Eye (tissue), 1 donor: ENCODE measurements at regions not wholly inside any gene's neighbourhood (a gene's known extent, or its start where the extent isn't known, plus 50 kb on each side); places are given as distances from the start of the nearest gene placed in this dataset.

ENCODE experiments used
- DNase-seq: peaks from one replicate; pipeline ENCODE4 v3.0.0-alpha.2; 2015

- DNase-seq = peak; percentile 3
These were observed 239.8 kb upstream of the PREP start for GRCh38 chr6:105642708-105643107.

GRCh38 chr6:105641504-105641903, 238.6 kb upstream of the PREP start:
- no peak for DNase-seq

GRCh38 chr6:105639124-105639523, 236.2 kb upstream of the PREP start:
- DNase-seq = no peak

DNA sequence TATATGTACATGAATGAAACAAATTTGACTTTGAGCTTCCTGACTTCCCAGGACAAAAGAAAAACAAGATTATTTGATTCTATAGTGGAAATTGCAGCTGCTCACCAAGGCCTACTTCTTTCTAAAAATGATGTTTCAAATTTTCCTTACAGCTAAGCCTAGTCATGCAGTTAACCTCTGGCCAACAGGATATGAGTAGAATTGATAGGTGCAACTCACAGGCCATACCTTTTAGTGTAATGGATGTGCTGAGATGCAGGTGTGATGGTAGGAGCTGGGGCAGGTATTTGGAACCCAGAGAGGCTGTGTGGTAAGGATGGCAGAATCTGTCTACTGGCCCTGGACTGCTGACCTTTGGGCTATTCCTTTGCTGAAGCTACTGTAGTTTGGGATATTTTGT, 230.9 kb upstream of the PREP start:
- DNase-seq = no peak

GRCh38 chr6:105628156-105628860, 225.4 kb upstream of the PREP start:
- DNase-seq = no peak

- no peak for DNase-seq
These were observed 223.6 kb upstream of the PREP start for GRCh38 chr6:105626295-105627158.

GRCh38 chr6:105624021-105624420, 221.1 kb upstream of the PREP start:
- no peak for DNase-seq

DNA sequence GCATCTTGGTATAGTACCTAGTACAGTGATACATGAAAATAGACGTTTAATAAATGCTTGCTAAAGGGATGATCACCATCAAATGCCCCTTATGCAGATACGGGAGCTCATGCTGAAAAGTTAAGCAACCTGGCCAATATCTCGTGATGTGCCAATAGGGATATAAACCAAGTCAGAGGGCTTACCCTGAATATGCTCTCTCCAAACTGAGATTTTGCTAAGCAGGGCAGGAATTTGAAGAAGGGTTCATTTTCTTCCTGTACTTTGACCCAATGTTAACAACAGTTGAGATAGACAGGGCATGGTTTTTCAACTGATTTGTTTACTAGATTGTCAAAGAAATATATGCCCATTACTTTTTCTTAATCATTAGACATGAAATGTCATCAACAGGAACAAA, 219.3 kb upstream of the PREP start:
- DNase-seq = no peak

GRCh38 chr6:105621564-105622175, 218.8 kb upstream of the PREP start:
- no peak for DNase-seq

- no peak for DNase-seq
These were observed 218.0 kb upstream of the PREP start for GRCh38 chr6:105620878-105621277.

GRCh38 chr6:105619971-105620741, 217.3 kb upstream of the PREP start:
- DNase-seq = no peak

GRCh38 chr6:105618247-105618646, 215.4 kb upstream of the PREP start:
- DNase-seq = no peak

DNA sequence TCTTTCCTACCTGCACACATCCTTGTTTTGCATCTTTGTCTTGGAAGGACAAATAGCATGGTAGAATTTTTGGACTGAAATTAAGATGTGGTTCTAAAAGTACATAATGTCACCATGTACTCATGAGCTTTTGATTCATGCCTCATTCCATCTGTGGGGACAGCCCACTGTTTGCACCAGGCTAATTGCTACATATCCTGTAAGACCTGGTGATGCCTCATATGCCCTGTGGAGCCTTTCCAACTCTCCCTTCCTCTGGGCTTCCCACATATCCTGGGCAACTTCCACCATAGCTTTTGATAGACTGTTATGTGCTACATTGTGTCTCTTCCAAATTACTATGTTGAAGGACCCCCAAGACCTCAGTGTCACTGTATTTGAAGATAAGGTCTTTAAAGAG, 213.6 kb upstream of the PREP start:
- DNase-seq = no peak

DNA sequence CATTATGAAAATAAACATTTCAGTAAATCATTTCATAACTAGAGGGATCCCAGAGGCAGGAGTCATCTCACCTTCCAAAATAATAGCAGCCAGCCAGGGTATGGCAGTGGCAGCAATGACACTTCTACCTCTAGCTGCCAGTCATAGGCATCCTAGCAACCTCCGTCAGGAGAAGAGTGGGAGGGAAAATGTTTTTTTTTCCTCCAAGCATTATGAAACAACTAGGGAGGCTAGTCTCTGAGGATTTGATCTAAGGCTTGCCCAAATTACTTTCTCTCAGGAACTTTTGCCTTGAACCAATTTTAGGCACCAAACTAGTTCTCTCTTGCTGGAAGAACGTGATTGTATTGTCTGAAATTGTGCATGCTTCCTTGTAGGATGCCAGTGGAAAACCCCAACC, 208.7 kb upstream of the PREP start:
- DNase-seq = no peak

DNA sequence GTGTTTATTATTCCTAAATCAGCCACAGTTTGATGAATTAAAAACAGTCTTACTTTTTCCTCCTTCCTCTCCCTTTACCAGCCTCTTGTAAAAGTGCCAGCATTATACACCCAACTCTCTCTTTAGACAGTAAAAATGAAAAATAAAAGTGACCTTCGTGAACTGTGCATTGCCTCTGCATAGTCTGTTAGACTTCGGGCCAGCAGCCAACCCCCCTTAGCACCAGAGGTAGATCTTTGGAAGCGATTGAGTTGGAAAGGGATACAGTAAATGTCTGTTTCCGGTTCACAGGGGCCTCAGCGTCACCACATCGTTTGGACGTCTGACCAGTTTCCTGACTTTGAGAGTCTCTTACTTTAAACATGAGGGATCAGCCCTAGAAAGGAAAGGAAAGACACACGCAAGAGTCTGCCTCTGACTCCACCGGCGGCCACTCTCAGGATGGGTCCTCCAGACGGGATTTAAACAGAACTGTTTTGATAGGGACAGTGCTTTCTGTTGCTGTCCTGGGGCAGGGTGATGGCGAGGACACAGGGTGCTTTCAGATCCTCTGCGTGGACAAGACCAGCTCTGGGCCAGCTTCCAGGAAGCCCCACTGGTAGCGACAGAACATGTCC, 206.6 kb upstream of the PREP start:
- no peak for DNase-seq

DNA sequence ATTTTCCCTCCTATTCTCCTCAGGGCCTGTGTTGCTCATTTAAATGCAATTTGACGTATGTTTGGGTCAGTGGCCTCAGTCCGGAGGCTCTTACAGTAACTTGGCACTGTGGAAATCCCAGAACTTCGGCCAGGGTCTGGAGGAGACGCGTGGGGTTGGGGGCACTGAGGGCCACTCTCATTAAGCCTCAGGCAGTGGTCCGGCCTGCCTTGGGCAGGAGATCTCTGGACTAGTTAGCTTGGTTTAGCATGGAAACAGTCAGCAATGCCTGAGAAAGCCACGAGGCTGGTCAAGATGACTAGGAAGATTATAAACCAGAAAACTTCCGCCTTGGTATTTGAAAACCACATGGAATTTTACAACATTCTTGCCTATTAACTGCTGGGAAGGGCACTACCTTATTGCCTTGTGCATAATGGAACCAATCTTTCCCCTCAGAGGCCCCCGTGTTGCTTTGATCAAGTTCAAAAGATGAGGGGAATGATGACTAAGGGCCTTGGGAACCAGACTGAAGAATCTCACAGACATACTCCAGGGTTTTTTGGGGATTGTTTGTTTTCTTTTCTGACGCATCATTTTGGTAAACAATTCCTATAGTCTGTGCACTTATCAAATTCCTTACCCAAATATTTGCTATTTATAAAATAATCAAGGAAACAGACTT, 206.0 kb upstream of the PREP start:
- DNase-seq = peak; percentile 49

DNA sequence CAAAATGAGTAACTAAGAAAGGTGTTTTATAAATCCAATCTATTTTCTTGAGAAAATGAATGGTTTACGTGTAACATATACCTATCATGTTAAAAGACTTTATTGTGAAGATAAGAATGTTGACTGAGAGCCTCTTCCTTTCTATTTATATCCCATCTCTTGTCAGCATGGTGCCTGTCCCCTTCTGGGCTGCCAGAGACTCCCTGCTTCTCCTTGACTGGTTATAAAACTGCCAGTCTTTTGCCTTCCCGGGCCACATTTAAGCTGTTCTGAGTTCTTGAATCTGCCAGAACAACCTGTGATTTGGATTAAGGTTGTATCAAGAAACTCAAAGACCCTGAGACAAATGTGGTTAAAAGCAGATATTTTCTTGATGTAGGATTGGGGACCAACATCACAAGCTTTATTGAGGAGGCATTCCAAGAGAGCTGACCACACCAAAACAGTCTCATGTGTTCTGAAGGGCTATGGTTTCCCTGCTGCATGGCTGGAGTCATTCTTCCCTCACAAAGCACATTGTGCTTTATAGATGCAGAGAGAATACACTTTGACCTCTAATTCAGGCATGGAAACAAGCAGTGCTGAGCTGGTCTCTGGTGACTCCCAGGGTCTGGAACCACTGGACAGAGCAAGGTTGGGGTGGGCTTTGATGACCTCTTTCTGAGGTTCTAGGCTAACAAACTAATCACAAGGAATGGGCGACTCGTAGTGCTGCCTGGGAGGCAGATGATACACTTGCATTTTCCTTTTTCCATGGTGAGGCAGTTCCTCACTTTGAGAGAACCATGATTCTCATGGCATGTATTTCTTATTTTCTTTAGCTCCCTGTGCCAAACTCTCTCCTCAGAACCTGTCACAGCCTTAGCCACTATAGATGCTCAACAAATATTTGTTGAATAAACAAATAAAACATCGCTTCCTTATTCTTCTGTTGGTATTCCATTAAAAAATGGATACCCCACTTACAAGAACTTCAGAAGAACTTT, 205.0 kb upstream of the PREP start:
- no peak for DNase-seq

DNA sequence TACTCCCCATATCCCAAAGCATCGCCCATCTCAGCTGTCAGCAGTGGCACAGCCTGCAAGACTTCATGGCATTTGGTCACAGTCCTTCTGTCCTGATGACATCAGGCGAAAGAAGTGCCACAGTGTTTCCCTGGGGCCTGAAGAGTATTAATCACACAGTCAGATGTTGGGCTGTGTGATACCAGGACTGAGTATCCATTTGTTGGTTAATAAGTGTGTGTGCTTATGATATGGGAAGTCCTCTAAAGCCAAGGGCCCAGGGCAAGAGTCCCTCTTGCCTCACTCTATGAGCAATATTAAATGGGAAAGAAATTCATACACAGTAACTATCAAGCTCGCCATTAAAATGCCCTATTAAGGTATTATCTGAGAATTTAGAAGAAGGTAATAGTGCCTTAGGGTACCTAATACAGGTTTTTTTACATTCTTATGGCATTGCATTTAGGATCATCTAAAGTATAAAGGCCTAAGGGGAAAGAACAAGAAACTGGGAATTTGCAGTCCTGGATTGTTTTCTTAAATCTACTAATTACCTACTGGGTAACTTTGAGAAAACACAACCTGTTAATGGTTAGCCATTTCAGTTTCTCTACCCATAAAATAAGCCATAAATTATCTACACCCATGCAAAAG, 204.1 kb upstream of the PREP start:
- DNase-seq = no peak

GRCh38 chr6:105604587-105604884, 201.7 kb upstream of the PREP start:
- no peak for DNase-seq

DNA sequence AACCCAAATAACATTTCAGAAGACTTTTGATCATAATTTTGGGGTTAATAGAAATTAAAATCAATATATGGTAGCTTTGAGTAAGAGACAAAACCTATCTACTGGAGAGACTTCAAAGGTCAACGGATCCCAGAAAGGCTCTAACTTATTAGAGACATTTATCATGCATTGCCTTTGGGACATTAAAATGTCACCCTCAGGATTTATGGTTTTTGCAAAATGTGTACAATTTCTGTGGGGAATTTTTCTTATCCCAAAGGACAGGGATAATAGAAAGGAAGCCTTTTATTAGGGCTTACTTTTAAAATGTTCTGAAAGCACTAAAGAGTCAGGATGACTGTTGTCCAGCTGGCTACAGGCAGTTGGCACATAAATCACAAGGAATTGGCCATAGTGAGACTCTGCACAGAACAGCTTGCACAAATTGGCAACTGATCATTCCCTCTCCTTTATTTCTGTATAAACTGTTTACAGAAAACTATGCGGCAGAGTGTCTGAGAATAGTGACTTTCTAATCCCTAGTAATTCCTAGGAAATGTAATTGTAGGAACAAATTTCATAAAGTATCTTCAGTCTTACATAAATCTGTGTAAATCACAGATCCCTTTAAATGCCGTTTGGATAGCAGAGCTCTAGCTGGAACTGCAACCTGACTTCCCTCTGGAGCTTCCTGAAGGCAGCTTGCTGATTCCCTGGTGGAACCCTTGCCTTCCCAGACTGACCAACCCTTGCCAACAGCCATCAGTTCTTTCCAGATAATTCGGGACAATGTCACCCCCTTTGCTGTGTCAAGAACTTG, 201.1 kb upstream of the PREP start:
- no peak for DNase-seq
